HG02884 (cell line): ENCODE measurements at regions not wholly inside any gene's neighbourhood (a gene's known extent, or its start where the extent isn't known, plus 50 kb on each side); places are given as distances from the start of the nearest gene placed in this dataset.
A peak's percentile ranks its signal among the peaks of the same experiment; 100 is the strongest.

Experiments used
- ATAC-seq: cut with Tn5 transposase; IDR thresholded peaks from one replicate; pipeline ENCODE4 v1.9.1; 2021; ENCODE audit warnings: mild to moderate bottlenecking, moderate library complexity; ENCODE audit not compliant: unreplicated experiment

- no peak for ATAC-seq
These were observed 272.8 kb upstream of the FAR2 start for GRCh38 chr12:28876196-28876798.

DNA sequence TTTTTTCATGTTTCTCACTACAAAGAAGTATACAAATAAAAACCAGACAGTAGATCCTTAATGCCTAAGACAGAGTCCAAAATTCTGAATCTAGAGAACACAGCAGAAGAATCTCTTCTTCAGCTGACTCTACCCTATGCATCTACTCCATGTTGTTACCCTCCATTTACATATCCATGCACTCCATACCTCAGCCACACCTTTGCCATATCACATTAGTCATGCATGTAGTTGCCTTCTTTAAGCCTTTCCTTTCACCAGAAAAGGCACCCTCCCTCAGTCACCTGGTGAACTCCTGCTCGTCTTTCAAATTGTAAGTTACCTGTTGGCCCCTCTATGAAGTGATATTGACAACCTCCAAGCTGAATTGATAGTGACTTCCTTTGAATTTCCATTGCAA is 271.2 kb upstream of the FAR2 start:
- no peak for ATAC-seq

DNA sequence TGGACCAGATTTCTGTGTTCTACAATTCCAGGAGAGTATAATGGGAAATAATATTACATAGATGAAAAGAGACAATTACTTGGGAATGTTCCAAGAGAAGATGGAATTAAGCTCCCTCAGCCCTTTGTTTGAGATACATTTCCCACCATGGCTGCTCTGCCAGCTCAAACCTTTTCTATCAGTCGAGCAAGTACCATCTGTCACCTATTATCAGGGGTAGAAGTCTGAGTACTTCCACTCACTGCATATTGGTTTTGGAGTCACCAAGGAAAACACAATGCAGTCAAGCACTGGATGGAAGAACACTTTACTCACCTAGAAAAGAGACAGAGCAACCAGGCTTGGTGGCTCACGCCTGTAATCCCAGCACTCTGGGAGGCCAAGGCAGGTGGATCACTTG is 270.4 kb upstream of the FAR2 start:
- no peak for ATAC-seq

GRCh38 chr12:28879379-28879778 is 269.7 kb upstream of the FAR2 start:
- ATAC-seq, result peak; percentile 77

DNA sequence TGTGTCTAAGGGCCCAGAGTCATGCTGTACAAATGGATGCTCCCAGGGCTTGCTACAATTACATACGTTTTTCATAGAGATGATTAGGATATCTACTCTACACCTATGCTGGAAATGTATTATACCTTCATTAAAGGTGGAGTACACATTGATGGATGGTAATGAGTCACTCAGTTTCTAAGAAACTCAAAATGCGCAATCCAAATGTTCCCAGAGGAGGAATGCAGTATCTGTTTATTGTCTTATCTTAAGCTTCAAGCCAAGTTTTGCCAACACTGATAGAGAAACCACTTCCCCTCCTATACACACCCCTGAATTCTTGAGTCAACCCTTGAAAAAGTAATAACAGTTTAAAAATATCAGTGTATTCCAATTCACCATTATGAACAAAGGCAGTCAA is 266.6 kb upstream of the FAR2 start:
- no peak for ATAC-seq

- ATAC-seq, result no peak
These were observed 265.6 kb upstream of the FAR2 start for GRCh38 chr12:28883406-28883997.

DNA sequence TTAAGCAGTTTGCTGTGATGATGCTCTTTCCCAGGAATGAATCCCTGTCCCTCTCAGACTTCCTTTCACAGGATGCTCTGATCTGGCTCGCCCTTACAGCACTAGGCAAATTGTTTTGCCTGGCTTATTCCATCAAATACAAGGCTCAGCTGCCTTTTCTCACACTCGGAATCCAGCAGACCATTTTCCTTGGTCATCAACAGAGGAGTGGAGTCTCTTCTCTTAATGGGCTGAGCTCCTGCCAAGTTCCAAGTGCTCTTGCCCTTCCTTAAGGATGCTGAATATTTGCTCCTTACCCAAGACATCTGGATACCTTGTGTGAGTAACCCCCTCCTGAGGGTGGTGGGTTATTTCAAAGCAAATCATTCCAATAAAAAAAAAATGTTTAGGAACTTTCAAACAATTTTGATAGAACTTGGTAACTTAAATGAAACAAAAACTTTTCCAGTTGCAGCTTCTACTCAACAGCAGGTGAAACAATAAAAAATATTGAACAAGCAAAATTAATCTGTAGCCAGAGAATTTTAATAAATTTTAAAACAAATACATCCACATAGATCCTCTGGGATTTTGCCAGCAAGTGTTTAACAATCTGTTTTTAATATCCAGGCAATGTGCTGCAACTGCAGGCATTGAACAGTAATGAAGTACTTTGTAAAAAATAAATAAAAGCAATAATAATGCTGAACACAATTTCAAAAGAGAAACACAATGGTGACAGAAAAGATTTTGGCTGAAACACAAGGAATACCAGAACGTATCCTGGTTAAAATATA is 264.0 kb upstream of the FAR2 start:
- ATAC-seq, result no peak

- ATAC-seq, result no peak
These were observed 263.1 kb upstream of the FAR2 start for GRCh38 chr12:28885928-28886327.

DNA sequence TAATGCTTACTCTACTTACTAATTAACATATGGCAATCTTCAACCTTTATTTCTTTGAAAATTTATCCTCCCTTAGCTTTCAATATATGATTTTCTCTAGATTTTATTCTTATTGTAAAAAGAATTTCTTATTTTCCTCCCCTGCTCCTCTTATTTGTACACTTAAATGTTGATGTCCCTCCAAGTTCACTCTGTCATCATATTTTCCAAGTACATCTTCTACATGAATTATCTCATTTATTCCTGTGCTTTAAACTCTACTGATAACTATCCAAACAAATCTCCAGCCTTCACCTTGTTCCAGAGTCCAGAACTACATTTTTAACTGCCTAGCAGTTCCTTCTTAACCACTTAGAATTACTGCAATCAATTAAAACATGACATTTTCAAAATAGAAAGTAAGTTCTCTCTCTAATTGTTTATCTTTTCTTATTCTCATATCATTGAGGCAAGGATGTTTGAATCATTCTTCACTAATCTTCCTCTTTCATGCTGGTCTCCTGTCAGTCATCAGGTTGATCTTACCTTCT is 261.6 kb upstream of the FAR2 start:
- ATAC-seq, result no peak

DNA sequence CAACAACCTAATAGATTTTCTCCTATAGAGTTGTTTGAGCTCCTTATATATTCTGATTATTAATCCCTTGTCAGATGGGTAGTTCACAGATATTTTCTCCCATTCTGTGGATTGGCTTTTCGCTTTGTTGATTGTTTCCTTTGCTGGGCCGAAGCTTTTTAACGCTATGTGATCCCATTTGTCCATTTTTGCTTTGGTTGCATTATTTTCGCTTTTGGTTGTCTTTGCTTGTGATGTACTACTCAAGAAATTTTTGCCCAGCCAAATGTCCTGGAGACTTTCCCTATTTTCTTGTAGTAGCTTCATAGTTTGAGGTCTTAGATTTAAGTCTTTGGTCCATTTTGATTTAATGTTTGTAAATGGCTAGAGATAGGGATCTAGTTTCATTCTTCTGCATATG is 258.4 kb upstream of the FAR2 start:
- no peak for ATAC-seq

DNA sequence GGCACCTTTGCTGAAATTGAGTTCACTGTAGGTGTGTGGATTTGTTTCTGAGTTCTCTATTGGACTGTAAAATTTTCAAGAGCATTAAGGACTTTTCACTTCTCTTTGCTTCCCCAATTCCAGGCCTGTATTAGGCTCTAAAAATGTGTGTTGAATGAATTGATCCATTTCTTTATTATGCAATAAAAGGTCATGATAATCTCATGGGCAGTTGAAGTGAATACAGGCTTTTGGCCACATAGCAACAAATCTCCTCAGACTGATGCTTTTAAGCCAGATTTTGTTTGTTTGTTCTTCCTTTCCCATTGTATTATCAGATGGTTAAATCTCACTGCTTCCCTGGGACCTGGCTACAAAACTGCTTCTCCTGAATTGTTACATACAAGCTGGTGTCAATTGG is 258.0 kb upstream of the FAR2 start:
- ATAC-seq, result no peak

DNA sequence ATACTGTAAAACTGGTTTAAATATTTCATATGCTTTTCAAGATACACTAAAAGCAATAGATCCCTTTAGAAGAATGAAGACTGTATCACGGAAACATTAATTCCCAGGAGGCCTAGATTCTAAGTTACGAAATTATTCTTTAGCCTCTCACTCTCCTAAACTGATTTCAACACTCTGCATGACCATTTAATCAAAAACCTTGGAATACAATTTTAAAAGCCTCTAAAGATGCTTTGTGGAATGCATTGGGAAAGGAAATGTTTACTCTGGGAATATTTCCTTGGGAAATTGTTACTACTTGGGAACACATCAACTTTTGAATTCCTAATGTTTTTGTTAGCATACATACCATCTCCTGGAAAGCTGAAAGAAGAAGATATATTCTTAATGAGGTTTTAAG is 255.7 kb upstream of the FAR2 start:
- ATAC-seq, result no peak

GRCh38 chr12:28893856-28894255 is 255.2 kb upstream of the FAR2 start:
- ATAC-seq, result no peak

DNA sequence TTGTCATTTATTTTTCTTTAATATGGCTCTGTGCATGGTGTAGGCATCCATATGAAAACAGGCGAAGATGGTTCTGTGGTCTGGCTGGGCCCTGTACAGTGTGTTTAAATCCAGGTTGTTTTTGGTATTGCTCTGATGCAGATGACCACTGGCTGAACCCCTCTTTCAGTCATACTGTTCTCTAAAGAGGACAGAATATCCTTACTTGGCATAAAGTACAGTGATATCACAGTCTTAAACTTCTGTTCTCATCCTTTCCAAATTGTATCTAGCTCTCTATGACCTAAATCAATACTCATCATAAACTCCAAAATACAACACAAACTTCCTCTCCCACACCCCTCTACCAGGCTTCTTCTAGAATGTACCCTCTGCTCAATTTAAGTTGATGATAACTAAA is 252.7 kb upstream of the FAR2 start:
- ATAC-seq, result no peak

DNA sequence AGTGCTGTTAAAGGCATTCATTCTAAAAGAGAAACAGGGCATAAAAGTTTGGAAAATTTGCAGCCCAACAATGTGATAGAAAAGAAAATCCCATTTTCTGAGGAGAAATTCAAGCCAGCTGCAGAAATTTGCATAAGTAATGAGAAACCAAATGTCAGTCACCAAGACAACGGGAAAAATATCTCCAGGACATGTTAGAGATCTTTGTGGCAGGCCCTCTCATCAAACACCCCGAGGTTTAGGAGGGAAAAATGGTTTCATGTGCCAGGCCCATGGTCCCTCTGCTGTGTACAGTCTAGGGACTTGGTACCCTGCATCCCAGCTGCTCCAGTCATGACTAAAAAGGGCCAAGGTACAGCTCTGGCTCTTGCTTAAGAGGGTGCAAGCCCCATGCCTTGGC is 251.0 kb upstream of the FAR2 start:
- no peak for ATAC-seq

DNA sequence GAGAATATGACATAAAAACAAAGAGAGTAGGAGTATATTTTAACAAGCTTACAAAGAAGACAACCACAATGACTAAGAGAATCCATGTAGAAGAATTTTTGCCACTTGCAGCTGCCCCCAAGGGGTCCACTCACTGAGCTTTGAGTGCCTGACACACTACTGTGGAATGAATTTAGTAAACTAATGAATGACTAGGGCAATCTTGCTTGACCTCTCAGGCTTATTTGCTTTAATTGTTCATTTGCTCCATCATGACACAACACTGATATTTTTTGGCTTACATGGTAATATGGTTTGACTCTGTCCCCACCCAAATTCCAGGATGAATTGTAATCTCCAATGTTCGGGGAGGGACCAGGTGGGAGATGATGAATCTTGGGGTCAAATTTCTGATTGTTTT is 249.1 kb upstream of the FAR2 start:
- ATAC-seq, result no peak

DNA sequence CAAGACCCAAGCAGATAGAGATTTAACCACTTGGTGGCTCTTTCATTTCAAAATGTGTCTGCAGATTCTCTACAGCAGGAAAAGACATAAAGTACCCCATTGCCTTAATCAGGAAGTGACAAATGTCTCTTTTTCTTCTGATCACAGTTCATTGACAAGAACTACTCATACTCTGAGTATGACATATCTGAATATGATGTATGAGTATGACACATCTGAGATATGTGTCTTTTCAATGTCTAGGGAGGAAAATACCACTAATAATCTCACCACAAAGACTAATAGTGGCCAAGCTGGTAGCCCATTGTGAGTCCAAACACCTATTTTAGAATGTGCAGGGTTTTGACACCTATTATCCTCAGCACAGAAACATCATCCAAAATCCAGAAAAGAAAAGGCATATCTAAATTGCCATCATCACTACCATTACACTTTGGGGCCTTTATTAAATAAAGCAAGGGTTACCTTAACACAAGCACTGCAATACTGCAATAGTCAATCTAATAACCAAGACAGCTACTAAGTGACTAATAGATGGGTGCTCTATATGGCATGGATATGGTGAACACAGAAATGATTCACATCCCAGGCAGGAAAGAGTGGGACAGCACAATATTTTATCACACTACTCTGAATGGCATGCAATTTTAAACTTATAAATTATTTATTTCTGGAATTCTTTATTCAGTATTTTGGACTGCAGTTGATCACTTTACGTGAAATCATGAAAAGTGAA is 243.7 kb upstream of the FAR2 start:
- ATAC-seq, result no peak

GRCh38 chr12:28908646-28909045 is 240.4 kb upstream of the FAR2 start:
- no peak for ATAC-seq

DNA sequence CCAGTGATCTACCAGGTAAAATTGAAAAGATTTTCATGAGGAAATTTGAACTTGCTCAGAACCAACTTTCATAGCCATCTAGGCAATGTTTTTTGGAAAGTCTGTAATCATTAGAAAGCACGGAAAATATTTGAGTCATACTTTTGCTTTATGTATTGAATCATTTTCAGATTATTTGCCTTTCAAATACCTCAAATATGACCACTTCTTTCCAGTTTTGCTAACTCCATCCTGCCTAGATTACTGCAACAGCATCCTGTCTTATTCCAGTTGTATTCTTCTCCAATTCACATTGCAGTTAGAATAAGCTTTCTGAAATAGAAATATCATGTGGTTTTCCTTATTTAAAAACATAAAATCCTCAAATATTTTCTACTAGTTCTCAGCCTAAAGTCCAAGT is 239.8 kb upstream of the FAR2 start:
- ATAC-seq, result no peak

DNA sequence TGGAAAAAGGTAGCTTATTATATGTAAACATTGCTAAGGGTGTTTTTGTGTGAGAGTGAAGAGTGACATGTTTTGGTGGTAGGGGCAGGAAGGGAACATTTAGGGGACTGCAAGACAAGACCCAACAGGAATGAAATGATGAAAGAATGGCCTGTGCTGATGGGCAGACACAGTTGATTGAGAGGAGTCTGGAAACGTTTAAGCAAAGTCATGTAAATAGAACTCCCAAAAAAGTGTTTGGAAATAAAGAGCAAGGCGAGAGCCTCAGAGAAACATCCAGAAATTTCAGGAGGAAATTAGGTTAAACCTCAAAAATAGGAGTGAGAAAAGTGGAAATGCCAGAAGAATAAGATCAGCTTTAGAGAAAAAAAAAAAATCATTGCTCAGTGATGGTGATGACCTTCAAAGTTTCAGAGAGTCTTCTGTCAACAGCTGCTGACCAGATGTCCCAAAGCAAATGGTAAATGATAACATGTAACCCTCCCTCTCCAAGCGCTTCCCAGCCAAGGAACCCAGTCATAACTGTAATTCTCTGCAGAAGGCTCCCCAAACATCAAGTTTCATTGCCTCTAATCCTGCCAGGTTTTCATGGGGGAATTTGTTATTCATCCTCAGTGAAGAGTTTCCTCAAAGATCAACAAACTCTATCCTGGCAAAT is 223.2 kb upstream of the FAR2 start:
- ATAC-seq, result no peak

DNA sequence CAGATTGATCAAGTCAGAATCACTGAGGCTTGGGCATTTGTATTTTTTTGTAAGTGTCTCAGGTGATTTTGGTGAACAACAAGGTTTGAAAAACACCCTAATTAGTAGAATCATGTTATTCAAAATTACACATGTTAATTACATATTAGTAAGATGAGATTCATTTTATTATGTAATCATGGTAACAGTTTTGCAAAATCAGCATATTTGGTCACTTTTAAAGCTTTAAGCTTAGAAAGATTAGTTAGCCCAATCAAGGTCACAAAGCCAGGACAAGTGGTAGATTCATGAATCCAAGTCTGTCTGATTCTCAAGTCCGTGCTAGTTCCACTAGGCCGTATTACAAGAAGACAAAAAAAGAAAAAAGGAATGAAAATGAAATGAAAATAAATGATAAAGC is 218.4 kb upstream of the FAR2 start:
- ATAC-seq, result no peak
